HG02973 (cell line): ENCODE measurements at regions not wholly inside any gene's neighbourhood (a gene's known extent, or its start where the extent isn't known, plus 50 kb on each side); places are given as distances from the start of the nearest gene placed in this dataset.

Experiments
- ATAC-seq: cut with Tn5 transposase; IDR thresholded peaks from one replicate; pipeline ENCODE4 v1.9.1; 2021; ENCODE audit warnings: moderate library complexity; ENCODE audit not compliant: unreplicated experiment

GRCh38 chr5:68379275-68380036, 163.9 kb downstream of the PIK3R1 start:
- no peak for ATAC-seq

- no peak for ATAC-seq
Observed at GRCh38 chr5:68380078-68380477, 164.5 kb downstream of the PIK3R1 start.

- ATAC-seq: no peak
Observed at GRCh38 chr5:68381060-68381459, 165.5 kb downstream of the PIK3R1 start.

- no peak for ATAC-seq
Observed at GRCh38 chr5:68381909-68382308, 166.4 kb downstream of the PIK3R1 start.

GRCh38 chr5:68382640-68383039, 167.1 kb downstream of the PIK3R1 start:
- ATAC-seq: no peak

GRCh38 chr5:68383888-68384310, 168.3 kb downstream of the PIK3R1 start:
- no peak for ATAC-seq

GRCh38 chr5:68384936-68385594, 169.5 kb downstream of the PIK3R1 start:
- ATAC-seq: no peak

- ATAC-seq: no peak
Observed at GRCh38 chr5:68385936-68386335, 170.4 kb downstream of the PIK3R1 start.

GRCh38 chr5:68387074-68387796, 171.7 kb downstream of the PIK3R1 start:
- ATAC-seq: no peak

GRCh38 chr5:68389618-68390017, 174.1 kb downstream of the PIK3R1 start:
- ATAC-seq: no peak

GRCh38 chr5:68392617-68393016, 177.1 kb downstream of the PIK3R1 start:
- ATAC-seq: no peak

GRCh38 chr5:68395302-68395701, 179.7 kb downstream of the PIK3R1 start:
- ATAC-seq: no peak

GRCh38 chr5:68395926-68396511, 180.5 kb downstream of the PIK3R1 start:
- no peak for ATAC-seq

- no peak for ATAC-seq
Observed at GRCh38 chr5:68396722-68397121, 181.2 kb downstream of the PIK3R1 start.

GRCh38 chr5:68398146-68398812, 182.7 kb downstream of the PIK3R1 start:
- no peak for ATAC-seq

- no peak for ATAC-seq
Observed at GRCh38 chr5:68403301-68403700, 187.7 kb downstream of the PIK3R1 start.

GRCh38 chr5:68404246-68404645, 188.7 kb downstream of the PIK3R1 start:
- ATAC-seq: no peak

- ATAC-seq: no peak
Observed at GRCh38 chr5:68405026-68405684, 189.6 kb downstream of the PIK3R1 start.

GRCh38 chr5:68405784-68406743, 190.5 kb downstream of the PIK3R1 start:
- peak; percentile 36 for ATAC-seq
